ENCODE measurements at regions not wholly inside any gene's neighbourhood (a gene's known extent, or its start where the extent isn't known, plus 50 kb on each side); places are given as distances from the start of the nearest gene placed in this dataset.

DNA sequence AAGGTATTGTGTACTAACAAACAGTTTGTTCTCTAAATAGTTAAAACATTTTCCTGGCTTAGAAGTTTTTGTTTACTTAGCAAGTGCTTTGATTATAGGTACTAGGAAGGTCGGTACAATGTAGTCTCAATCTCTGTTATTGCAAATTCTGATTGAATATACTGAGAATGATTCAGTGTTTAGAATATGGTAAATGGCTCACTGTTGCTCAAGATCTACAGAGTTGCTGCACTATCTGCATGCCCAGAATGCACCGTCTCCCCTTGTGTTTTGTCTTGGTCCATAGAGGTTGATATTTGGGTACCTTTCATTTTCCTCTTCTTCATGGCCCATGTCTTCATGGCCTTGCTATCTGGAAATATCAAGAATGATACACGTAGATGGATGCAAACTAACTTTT is 99.6 kb downstream of the KLF6 start:
- intact Hi-C loops (cut with micrococcal nuclease): no loop called here
- Histone ChIP-seq H3K4me2 (replicated peaks; ENCODE audit: low read depth, low read length, poor library complexity, severe bottlenecking) (no peak overlapping the region), H3K9me3 (ENCODE audit: control extremely low read depth in 1 of 3, control insufficient read depth in 2 of 3, insufficient read depth in 1 of 3, low read length in 2 of 3) (no peaks in the 10 kb centered on the region), H3K36me3 (replicated peaks in 1 of 2; ENCODE audit: control extremely low read depth in 1 of 2, control insufficient read depth in 1 of 2, extremely low read depth in 1 of 2, insufficient read depth in 2 of 2, low read length in 1 of 2) (no peaks in the 10 kb centered on the region), H3K27me3 (replicated peaks in 1 of 4; ENCODE audit: control extremely low read depth in 1 of 4, control insufficient read depth in 3 of 4, insufficient read depth in 4 of 4, low read length in 3 of 4) (no peaks in the 10 kb centered on the region), H4K20me1 (ENCODE audit: control insufficient read depth, insufficient read depth, low read length, poor library complexity, severe bottlenecking) (no peaks in the 10 kb centered on the region), H3K9ac (ENCODE audit: low read length) (no peak overlapping the region), H3K79me2 (ENCODE audit: control insufficient read depth, insufficient read depth, low read length) (no peaks in the 10 kb centered on the region), H3K27ac (ENCODE audit: low read length in 2 of 2) (no peak overlapping the region), H3K4me3 (ENCODE audit: control extremely low read depth in 1 of 5, extremely low read depth in 1 of 5, insufficient read depth in 1 of 5, low read depth in 2 of 5, low read length in 4 of 5) (no peak overlapping the region), H2AFZ (ENCODE audit: insufficient read depth, low read depth, low read length, poor library complexity, severe bottlenecking) (peak overlapping the region; percentile 46), H3K4me1 (ENCODE audit: control insufficient read depth in 2 of 2, insufficient read depth in 2 of 2, low read length in 2 of 2) (no peaks in the 10 kb centered on the region)
- H3K4me3 Mint-ChIP-seq: no peak overlapping the region
- H3K4me1 Mint-ChIP-seq: no peaks in the 10 kb centered on the region
- WGBS (ENCODE audit: insufficient coverage): 83% methylated on average over 2 of the region's 3 CpGs
- H3K27ac Mint-ChIP-seq: no peak overlapping the region
- ChIA-PET POLR2A (no interaction called here), CTCF (interaction anchor here (0.6 kb wide), 1 partner anchor 213 kb away, joined by 3 read pairs; no protein-coding TSS in a partner anchor)
- no peaks in the 10 kb centered on the region for H3K27me3 Mint-ChIP-seq
- no peak for ATAC-seq (ENCODE audit: low read depth)
- no peak for DNase-seq
- H3K9me3 Mint-ChIP-seq (ENCODE audit: insufficient read depth): no peaks in the 10 kb centered on the region
- TF ChIP-seq, protein P1, sequence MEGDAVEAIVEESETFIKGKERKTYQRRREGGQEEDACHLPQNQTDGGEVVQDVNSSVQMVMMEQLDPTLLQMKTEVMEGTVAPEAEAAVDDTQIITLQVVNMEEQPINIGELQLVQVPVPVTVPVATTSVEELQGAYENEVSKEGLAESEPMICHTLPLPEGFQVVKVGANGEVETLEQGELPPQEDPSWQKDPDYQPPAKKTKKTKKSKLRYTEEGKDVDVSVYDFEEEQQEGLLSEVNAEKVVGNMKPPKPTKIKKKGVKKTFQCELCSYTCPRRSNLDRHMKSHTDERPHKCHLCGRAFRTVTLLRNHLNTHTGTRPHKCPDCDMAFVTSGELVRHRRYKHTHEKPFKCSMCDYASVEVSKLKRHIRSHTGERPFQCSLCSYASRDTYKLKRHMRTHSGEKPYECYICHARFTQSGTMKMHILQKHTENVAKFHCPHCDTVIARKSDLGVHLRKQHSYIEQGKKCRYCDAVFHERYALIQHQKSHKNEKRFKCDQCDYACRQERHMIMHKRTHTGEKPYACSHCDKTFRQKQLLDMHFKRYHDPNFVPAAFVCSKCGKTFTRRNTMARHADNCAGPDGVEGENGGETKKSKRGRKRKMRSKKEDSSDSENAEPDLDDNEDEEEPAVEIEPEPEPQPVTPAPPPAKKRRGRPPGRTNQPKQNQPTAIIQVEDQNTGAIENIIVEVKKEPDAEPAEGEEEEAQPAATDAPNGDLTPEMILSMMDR (IDR thresholded peaks at IDR 0.05): no peak
- TF ChIP-seq EZH2 (IDR thresholded peaks at IDR 0.05; ENCODE audit: borderline replicate concordance, insufficient read depth, low read depth, low read length, poor library complexity, severe bottlenecking): no peak

DNA sequence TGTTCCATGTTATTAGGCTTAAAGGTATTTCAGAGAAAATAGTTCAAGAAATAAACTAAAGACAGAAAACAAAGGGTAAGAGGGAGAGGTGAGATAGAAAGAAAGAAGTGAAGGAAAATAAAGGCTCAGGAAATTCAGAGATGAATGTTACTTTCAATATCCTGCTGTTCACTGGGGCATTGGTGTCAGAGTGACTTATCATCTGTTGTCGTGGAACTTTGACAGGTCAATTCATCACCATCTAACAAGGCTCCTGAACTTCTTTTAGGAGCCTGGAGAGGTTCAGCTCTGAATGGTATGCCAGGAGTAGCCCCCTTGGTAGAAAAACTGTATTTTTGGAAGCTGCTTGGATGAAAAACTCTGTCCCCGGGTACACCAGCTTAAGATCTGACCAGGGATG is 100.1 kb downstream of the KLF6 start:
- Histone ChIP-seq H3K9ac (ENCODE audit: low read length) (no peak overlapping the region), H3K79me2 (ENCODE audit: control insufficient read depth, insufficient read depth, low read length) (no peaks in the 10 kb centered on the region), H3K27me3 (replicated peaks in 1 of 4; ENCODE audit: control extremely low read depth in 1 of 4, control insufficient read depth in 3 of 4, insufficient read depth in 4 of 4, low read length in 3 of 4) (no peaks in the 10 kb centered on the region), H4K20me1 (ENCODE audit: control insufficient read depth, insufficient read depth, low read length, poor library complexity, severe bottlenecking) (no peaks in the 10 kb centered on the region), H3K4me1 (ENCODE audit: control insufficient read depth in 2 of 2, insufficient read depth in 2 of 2, low read length in 2 of 2) (no peaks in the 10 kb centered on the region), H3K4me2 (replicated peaks; ENCODE audit: low read depth, low read length, poor library complexity, severe bottlenecking) (no peak overlapping the region), H3K36me3 (replicated peaks in 1 of 2; ENCODE audit: control extremely low read depth in 1 of 2, control insufficient read depth in 1 of 2, extremely low read depth in 1 of 2, insufficient read depth in 2 of 2, low read length in 1 of 2) (no peaks in the 10 kb centered on the region), H2AFZ (ENCODE audit: insufficient read depth, low read depth, low read length, poor library complexity, severe bottlenecking) (peak overlapping the region; percentile 46), H3K27ac (ENCODE audit: low read length in 2 of 2) (no peak overlapping the region), H3K9me3 (ENCODE audit: control extremely low read depth in 1 of 3, control insufficient read depth in 2 of 3, insufficient read depth in 1 of 3, low read length in 2 of 3) (no peaks in the 10 kb centered on the region), H3K4me3 (ENCODE audit: control extremely low read depth in 1 of 5, extremely low read depth in 1 of 5, insufficient read depth in 1 of 5, low read depth in 2 of 5, low read length in 4 of 5) (no peak overlapping the region)
- no peak overlapping the region for H3K4me3 Mint-ChIP-seq
- TF ChIP-seq, protein P1 (IDR thresholded peaks at IDR 0.05): no peak
- no peak for TF ChIP-seq EZH2 (IDR thresholded peaks at IDR 0.05; ENCODE audit: borderline replicate concordance, insufficient read depth, low read depth, low read length, poor library complexity, severe bottlenecking)
- H3K4me1 Mint-ChIP-seq: no peaks in the 10 kb centered on the region
- ChIA-PET CTCF (interaction anchor here (0.6 kb wide), 1 partner anchor 214 kb away, joined by 3 read pairs; no protein-coding TSS in a partner anchor), POLR2A (no interaction called here)
- DNase-seq (no peak), ATAC-seq (ENCODE audit: low read depth) (no peak)
- WGBS (ENCODE audit: insufficient coverage): no CpG with 5 or more reads among the region's 2 CpGs
- intact Hi-C loops (cut with micrococcal nuclease): no loop called here
- H3K27ac Mint-ChIP-seq: no peak overlapping the region
- no peaks in the 10 kb centered on the region for H3K27me3 Mint-ChIP-seq
- no peaks in the 10 kb centered on the region for H3K9me3 Mint-ChIP-seq (ENCODE audit: insufficient read depth)

All from B cell (primary cell).